UCSD-AML1 (cell line): ENCODE measurements at regions not wholly inside any gene's neighbourhood (a gene's known extent, or its start where the extent isn't known, plus 50 kb on each side); places are given as distances from the start of the nearest gene placed in this dataset.
"Not testable (repeated sequence)": the region's sequence is repeated elsewhere in the genome, so short reads cannot be mapped to it uniquely, and the experiment has no call there.

Experiments used
- DNase-seq: peaks from one replicate; lab custom pipeline; 2025; ENCODE audit not compliant: unreplicated experiment; lab: John Stamatoyannopoulos, UW

DNA sequence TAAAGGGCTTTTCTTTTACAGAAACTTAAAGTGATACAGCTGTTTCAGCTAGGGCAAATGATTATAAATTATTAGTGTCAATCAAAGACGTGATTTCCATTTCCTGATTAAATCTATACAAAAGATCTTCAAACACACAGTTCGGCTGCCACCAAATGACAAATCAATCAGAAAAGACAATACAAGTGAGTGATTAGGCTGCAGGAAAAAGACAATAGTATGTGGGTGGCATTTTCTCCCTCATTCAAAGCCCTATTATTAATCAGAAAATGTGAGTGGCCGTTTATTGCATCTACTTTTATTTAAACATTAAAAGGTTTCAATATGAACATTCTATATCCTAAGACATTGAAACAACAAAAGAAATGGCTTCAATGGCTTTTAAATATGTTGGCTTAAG, 895.6 kb upstream of the ROBO1 start:
- no peak for DNase-seq

DNA sequence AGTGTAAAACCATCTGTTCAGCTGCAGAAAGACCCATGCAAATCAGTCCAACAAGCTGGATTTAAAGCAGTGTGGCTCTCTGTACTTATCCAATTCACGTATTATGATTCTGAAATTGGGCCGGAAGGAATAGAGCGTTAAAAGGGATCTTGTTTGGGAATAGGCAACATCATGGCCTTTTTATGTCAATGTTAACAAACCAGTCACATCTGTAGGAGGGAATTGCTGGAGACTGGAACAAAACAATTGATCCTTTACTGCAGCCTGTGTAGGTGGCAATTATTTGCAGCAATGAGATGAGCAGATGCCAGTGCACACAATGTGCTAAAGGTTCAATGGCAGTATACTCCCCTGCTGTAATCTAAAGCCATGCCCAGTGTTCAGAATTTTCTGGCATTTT, 887.4 kb upstream of the ROBO1 start:
- no peak for DNase-seq

DNA sequence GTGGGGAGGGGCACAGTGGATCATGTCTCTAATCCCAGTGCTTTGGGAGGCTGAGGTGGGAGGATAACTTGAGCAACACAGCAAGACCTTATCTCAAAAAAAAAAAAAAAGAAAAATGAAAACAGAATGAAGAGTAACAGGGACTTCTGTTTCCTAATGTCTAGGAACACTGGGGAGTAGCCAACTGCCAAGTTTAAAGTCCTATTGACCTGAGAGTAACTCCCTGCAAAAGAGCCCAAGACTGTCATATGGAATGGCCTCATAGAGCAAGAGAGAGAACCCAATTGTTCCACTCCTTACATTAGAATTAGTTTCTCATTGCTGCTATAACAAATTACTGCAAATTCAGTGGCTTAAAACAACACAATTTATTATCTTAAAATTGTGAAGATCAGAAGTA, 881.4 kb upstream of the ROBO1 start:
- DNase-seq = no peak

DNA sequence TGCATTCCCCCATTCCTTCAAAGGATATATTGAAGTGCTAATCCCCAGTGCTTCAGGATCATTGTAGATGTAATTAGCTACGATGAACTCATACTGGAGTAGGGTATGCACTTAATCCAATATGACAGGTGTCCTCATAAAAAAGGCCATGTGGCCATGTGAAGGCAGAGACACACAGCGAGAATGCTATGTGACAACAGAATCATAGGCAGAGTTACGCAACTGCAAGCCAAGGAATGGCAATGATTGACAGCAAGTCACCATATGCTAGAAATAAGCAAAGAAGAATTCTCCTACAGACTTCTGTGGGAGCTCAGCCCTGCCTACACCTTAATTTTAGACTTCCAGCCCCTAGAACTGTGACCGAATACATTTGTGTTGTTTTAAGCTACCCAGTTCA, 875.6 kb upstream of the ROBO1 start:
- DNase-seq = no peak

DNA sequence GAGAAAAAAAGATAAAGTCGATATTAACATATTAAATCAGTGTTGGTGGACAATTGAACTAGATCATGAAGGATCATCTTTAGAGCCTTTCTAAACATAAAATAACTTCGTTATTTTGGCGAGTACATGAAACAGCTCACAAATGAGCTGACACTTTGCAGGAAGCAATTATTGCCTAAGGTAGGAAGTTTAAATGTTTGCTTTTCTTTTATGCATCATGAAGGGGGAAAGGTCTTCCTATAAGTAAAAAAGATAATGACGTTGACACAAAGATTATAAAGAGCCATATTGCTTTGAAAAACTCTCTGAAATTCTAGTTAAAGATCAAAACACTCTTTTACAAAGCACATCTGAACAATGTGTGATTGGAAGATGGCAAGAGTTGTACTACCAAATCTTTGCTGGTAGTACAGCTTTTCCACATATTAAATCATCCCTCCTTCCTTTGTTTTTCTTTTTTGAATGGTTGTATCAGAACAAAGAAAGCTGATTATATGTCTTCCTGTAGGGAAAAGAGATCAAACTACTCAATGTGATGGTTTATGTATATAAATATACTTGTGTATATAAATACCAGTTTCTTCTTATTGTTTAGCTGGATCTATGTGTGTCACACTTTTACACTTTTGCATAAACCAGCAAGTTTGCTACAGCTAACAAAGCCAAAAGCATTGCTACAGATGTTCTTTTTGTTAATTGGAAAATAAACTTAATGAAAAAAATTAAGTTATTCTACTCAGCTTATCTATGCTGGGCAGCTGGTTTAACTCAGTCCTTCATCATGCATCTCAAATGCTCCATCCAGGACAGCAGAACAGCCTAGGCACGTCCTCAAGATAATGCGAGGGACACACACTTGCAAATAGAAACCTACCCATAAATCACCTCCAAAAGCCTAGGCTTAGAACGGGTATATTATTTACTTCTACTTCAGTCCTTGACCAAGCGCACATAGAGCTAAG, 850.8 kb upstream of the ROBO1 start:
- DNase-seq = no peak

DNA sequence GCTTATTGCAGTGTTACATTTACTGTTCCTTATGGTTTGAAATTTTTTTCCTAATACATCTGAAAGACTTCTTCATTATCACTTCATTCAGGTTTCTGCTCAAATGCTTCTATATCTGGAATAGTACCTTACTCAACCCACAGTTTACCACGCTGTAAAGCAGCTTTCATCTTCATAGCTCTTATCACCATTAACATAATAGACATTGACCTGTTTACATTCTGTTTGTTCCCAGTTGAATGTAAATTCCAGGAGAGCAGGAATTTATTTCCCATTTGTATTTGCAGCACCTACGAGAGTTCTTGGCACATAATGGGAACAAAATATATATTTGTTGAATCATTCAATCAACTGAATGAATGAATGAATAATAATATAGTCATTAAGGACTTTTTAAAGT, 844.6 kb upstream of the ROBO1 start:
- DNase-seq = no peak

DNA sequence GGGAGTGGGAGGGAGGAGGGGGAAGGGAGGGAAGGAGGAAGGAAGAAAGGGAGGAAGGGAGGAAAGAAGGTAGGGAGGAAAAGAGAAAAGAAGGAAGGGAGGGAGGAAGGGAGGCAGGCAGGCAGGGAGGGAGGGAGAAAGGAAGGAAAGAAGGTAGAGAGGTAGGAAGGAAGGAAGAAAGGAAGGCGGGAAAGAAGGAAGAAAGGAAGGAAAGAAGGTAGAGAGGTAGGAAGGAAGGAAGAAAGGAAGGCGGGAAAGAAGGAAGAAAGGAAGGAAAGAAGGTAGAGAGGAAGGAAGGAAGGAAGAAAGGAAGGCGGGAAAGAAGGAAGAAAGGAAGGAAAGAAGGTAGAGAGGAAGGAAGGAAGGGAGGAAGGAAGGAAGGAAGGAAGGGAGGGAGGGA, 840.3 kb upstream of the ROBO1 start:
- not testable (repeated sequence) for DNase-seq

DNA sequence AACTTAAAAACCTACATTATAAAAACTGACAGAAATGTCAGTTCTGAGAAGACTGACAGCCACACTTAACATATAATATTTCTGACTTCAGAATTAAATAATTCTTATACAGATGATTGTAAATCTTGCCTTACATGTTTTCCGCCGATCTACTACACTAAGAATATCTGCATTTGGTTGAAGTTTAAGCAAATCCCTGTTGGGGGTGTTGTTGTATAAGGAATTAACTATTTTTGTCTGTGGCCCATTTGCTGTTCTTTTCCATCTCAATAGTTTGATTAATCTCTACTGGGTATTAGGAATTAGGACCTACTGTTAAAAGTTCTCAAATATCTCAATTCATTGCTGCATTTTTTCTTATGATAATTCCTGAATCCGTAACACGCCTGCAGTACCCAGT, 838.3 kb upstream of the ROBO1 start:
- no peak for DNase-seq

DNA sequence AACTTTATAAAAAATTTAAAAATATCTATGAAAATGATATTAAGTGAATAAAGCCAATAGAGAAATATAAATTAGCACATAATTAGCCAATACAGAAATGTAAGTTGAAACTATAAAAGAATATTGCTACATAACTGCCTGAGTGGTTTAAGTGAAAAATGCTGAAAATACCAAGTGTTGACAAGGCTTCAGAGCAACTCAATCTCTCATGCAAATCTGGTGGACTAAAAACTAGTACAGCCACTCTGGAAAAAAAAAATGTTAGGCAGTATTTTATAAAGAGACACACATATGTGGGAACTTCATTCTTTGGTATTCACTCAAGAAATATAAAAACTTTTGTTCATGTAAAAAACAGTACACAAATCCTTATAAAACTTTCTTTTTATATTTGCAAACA, 833.7 kb upstream of the ROBO1 start:
- DNase-seq = no peak

DNA sequence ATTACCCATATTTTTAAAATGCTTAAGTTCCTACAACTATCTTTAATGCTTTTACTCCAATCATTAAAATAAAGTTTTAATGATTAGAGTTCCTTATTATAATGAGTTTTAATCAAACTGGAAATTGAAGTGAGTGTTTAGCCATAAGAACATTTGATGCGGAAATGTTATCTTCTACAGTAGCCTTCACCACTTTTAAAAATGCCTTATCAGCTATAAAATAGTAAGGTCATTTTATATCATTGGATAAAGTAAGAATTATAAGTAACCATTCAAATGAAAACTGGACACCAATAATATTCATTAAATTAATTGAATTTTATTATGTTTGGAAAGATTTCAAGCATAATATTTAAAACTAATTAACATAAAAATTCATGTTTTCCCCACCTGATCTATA, 825.0 kb upstream of the ROBO1 start:
- no peak for DNase-seq

DNA sequence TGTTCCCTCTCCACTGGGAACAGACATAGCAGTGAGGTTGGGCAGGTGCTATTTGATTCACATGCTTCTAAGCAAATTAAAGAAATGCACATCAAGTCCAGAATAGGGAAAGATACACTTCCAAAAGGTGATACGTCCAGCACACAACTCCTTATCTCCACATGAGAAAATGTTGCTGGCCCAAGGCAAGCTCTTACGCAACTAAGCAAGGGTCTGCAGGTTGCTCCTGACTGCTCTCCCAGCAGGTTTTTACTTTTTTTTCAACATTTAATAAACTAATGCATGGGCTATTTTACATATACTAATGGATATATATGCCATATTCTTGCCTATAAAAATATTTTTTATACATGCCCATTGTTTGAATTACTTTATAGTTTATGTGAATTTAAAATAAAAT, 818.5 kb upstream of the ROBO1 start:
- no peak for DNase-seq

DNA sequence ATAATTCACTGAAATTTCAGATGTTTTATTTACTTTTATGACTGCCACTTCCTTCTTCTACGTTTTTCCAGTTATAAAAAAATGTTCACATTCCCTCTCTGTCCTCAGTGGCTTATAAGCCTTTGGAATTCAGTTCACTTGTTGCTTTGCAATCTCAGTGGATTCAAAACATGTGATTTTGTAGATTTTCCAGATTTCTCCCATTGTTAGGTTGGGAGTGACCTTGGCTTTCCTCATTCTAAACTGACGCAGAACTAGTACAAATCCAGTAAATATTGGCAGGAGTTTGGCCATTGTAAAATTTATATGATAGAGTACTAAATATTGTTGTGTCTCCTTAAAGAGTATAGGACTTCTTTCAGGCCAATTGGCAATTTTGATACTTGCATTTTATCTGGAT, 812.3 kb upstream of the ROBO1 start:
- DNase-seq = no peak

DNA sequence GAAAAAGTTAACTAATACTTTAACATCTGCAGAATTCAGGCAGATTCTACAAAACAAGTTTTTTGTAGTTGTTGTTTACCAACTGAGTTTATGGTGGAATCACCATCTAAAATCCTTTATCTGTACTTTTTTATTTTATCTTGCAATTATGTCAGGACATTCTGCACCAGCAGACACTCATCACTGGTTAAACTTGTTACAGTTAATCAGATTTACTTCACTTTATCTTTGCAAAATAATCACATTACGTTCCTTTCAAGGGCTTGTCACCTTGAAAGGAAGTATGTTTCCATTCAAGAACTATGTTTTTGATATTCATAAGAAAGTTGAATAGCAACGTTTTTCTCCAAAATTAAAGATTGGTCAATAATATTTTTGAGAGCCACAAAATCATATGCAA, 796.6 kb upstream of the ROBO1 start:
- no peak for DNase-seq

DNA sequence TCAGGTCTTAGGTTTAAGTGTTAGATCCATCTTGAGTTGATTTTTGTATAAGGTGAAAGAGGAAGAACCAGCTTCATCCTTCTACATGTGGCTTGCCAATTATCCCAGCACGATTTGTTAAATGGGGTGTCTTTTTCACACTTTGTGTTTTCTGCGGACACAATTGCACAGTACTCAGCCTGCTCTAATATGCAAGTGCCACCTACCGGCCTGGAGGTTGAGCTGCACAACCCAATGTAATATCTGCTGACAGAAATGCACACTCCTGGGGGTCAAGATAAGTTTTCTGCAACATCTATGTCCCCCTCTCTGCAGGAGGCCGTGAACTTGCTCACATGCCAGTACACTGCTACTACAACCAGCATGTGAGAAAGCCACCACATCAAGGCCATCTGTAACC, 791.9 kb upstream of the ROBO1 start:
- DNase-seq = no peak

DNA sequence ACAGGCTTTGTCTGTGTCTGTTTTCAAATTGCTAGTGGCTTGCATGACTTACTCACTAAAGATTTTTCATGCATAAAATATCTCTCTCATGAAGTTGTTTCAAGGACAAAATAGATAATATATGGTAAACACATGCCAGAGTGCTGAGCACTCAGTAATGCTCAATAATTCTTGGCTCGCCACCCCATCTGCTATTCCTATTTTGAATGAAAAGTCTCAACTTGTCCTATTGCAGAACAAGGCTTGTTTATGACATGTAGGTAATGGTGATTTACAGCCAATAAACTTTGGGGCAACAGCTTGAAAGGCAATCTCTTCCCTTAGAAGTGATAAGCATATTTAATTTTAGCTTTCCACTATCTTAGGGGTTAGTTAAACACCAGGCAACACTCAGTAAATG, 789.0 kb upstream of the ROBO1 start:
- no peak for DNase-seq

DNA sequence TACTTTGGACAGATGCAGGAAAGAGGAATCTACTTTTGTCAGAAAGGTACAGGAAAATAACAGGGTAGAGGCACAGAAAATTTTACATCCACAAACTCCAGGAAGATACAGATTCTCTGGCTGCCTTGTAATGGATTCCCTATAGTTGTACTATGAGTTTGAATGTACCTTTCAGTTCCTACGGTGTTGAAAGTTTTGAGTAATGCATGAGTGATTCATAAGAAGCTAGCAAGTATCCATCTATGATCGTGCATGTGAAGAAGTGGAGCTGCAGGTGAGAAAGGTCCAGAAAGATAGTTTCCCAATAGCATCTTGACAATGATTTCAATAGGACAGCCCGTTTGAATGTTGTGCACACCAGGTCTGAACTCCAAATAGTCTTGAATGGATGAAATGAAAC, 786.5 kb upstream of the ROBO1 start:
- no peak for DNase-seq

DNA sequence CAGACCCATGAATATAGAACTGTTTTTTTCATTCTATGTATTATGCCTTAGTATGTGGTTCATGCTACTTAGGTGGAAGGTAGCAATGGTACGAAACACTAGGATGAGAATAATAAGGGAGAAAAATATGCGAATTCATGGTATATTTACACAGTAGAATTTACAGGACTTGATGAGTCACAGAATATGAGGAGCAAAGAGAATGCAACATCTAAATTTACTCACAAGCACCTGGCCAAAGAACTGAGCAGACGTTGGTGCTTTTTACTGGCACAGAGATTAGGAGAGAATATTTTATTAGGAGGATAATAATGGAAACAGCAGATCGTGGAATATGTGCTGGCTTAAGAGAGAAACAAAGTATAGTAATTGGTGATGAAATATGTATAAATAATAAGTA, 785.4 kb upstream of the ROBO1 start:
- DNase-seq = no peak

DNA sequence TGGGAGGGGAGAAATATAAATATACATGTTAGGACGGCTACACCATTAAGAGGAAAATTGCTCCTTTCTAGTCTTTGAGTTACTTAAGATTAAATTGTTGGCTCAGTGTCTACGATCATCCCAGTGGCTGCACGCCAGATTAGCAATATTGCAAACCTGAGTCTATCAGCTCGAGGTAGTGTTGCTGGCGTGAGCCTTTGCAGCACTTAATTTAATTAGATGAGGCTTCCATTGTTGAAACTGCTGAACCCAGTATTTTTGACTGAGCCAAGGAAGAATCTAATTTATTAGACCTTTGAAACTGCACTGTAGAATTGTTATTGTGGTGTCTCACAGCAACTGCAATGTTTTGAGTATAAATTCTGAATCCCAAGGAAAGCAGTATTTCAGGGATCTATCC, 782.4 kb upstream of the ROBO1 start:
- DNase-seq = no peak

DNA sequence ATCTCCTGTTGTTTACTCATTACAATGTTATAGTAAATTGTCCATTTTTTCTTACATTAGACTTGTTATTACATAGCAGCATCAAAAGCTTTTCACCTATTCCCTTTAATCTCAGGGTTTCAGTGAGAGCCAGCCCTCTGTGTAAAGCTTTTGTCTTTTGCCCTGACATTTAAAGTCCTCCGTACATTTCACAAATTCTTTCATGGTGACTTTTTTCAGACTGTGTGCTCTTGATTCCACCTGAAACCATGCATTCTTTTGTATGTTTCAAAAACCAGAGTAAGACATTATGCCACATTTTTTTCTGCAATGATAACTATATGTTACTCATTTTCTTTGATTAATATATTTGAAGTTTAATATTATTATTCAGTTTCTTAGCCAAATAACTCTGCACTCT, 781.4 kb upstream of the ROBO1 start:
- no peak for DNase-seq

DNA sequence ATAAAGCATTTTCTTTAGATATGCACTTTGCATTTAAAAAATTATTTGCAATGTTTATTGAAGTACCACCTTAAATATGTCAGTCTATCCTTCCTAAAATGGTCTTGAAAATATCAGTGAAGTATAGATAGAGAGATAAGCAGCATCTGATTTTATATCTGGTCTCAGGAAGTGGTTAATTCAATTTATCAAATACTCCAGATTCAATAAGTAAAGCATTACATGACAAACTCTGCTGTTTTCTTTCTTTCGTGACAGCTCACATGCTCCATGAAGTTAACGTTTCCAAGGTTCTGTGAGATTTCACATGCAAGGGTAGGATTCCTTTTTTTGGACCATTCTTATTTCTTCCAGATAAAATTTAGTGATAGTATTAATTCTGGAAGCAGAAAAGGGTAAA, 775.4 kb upstream of the ROBO1 start:
- DNase-seq = no peak

DNA sequence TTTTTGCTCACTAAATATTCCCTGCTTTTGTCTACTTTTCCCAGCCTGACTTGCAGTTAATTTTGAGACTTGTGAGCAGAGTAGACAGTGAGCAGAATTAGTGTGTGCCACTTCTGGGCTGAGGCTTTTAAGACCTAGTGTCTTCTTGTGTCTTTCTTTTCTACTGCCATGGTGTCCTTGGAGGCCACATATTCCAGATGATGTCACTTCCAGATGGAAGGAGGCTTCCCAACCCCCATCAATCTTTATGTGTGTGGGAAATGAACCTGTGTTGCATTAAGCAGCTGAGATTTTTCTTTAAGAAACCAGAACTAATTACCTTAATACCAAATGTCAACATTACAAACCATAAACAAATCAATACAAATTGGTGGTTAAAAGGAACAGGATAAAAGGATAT, 774.7 kb upstream of the ROBO1 start:
- no peak for DNase-seq

DNA sequence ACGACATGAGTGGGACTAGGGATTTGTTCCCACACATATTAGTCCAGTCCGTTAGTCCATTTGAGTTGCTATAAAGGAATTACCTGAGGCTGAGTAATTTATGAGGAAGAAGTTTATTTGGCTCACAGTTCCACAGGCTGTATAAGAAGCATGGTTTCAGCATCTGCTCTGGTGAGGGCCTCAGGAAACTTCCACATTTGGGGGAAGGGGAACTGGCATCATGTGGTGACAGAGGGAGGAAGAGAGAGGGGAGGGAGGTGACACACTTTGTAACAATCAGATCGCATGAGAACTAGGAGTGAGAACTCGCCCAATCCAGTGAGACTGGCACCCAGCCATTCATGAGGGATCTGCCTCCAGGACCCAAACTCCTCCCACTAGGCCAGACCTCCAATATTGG, 769.9 kb upstream of the ROBO1 start:
- no peak for DNase-seq

DNA sequence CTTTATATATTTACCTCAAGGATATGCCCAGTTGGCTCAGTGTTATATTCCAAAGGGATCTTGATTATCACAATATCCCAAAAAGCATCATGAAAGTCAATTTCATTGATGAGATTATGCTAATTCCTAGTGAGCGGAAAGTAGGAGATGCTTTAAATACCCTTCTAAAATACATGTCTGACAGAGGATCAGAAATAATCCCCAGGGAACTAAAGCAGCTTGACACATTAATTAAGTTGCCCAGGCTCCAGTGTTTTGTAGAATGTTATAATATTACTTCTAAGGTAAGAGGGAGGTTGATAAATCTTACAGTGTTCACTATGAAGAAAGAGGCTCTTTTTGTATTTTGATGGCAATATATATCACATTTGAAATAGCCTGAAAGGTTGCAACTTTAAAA, 767.5 kb upstream of the ROBO1 start:
- no peak for DNase-seq
